HL-60 (cell line): ENCODE measurements at regions not wholly inside any gene's neighbourhood (a gene's known extent, or its start where the extent isn't known, plus 50 kb on each side); places are given as distances from the start of the nearest gene placed in this dataset.

Experiments used
- DNase-seq, 2 experiments: peaks; one replicate each; pipeline ENCODE4 v3.0.0-alpha.2; 2010 to 2020; ENCODE audit warnings: low read depth in 1 of 2, low spot score in 1 of 2
- H3K27ac ChIP-seq: fragments of 250-450 bp; sonication (Bioruptor Pico); replicated peaks from 2 replicates; pipeline ENCODE4 v1.5.1; 2020; ENCODE audit warnings: mild to moderate bottlenecking, moderate library complexity
- H3K27me3 ChIP-seq: fragments of 250-450 bp; sonication (Bioruptor Pico); 2 replicates; pipeline ENCODE4 v1.5.1; 2021; ENCODE audit warnings: mild to moderate bottlenecking, moderate library complexity; ENCODE audit not compliant: insufficient read depth, poor library complexity, severe bottlenecking
- H3K4me3 ChIP-seq: replicated peaks from 2 replicates; pipeline ENCODE4 v1.5.1; 2011; ENCODE audit warnings: mild to moderate bottlenecking, control low read depth, low read length; ENCODE audit not compliant: insufficient read depth
- GABPA ChIP-seq: IDR thresholded peaks from 2 replicates; pipeline ENCODE4 v1.6.1; 2012; ENCODE audit warnings: low read depth
- POLR2AphosphoS5 ChIP-seq: IDR thresholded peaks from 2 replicates; pipeline ENCODE4 v1.6.1; 2012; ENCODE audit warnings: low read depth
- REST ChIP-seq: IDR thresholded peaks from 2 replicates; pipeline ENCODE4 v1.6.1; 2012; ENCODE audit warnings: low read depth; ENCODE audit not compliant: insufficient replicate concordance
- SPI1 ChIP-seq: IDR thresholded peaks from 2 replicates; pipeline ENCODE4 v1.6.1; 2012; ENCODE audit warnings: low read depth, mild to moderate bottlenecking, borderline replicate concordance
- TF ChIP-seq, protein P1 (sequence below): IDR thresholded peaks from one replicate; pipeline ENCODE4 v1.5.1; 2011; ENCODE audit warnings: low read length, control low read depth, inconsistent platforms; ENCODE audit not compliant: insufficient read depth

DNA sequence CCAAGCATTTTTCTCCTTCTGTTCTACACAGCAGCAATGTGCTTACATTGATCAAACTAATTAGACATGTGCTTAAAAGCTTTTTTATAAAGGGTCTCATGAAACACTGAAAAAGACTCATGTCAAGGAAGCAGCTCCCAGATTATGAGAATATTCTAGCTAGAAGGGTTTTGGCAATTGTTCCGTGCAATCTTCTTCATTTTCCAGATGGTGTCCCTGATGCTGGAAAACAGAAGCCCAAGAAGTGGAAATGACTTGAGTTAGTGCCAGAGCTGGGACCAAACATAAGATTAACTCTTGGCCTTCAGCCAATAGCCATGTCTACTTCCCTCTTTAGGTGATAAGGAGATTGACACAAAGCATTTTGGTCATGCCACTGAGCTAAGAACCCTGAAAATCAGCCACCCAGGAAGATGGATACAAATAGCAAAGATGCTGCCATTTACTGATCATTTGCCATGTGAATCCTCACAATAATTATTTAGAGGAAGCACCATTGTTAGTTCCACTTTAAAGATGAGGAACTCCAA, 110.8 kb downstream of the MATN1 start:
- no peak for DNase-seq

DNA sequence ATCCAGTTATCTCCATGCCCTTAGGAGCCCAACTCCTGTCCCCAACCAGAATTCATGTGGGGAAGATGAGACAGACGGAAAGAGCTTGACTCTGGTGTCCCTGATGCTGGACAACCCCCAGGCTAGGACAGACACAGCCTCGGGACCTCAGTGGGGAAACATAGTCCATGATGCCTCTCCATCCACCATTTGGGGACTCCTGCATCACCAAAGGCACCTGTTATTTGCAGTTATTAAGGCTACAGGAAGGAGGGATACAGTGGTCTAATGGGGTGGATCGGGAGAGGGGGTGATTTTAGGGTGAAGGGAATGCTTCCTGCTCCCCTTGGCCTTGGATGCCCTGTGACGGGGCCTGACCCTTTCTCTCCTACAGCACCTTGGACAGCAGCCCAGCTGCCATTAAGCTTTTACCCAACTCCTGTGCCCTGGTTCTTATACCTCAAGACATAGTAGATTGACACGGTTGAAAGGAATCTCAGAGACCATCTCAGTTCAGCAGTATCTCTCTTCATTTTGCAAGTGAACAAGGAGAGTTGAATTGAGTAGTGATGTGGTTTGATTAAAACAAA, 111.6 kb downstream of the MATN1 start:
- no peak overlapping the region for H3K27ac ChIP-seq
- no peaks in the 10 kb centered on the region for H3K27me3 ChIP-seq
- peak; percentile 92 for TF ChIP-seq REST
- TF ChIP-seq, protein P1, sequence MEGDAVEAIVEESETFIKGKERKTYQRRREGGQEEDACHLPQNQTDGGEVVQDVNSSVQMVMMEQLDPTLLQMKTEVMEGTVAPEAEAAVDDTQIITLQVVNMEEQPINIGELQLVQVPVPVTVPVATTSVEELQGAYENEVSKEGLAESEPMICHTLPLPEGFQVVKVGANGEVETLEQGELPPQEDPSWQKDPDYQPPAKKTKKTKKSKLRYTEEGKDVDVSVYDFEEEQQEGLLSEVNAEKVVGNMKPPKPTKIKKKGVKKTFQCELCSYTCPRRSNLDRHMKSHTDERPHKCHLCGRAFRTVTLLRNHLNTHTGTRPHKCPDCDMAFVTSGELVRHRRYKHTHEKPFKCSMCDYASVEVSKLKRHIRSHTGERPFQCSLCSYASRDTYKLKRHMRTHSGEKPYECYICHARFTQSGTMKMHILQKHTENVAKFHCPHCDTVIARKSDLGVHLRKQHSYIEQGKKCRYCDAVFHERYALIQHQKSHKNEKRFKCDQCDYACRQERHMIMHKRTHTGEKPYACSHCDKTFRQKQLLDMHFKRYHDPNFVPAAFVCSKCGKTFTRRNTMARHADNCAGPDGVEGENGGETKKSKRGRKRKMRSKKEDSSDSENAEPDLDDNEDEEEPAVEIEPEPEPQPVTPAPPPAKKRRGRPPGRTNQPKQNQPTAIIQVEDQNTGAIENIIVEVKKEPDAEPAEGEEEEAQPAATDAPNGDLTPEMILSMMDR = no peak
- H3K4me3 ChIP-seq = no peak overlapping the region
- no peak for DNase-seq

More for the DNA sequence above, 110.8 kb downstream of the MATN1 start:
- Histone ChIP-seq H3K4me3 (no peak overlapping the region), H3K27ac (no peak overlapping the region), H3K27me3 (no peaks in the 10 kb centered on the region)
- TF ChIP-seq SPI1 (no peak), GABPA (no peak), REST (no peak), POLR2AphosphoS5 (no peak)
- TF ChIP-seq, protein P1 = no peak

DNA sequence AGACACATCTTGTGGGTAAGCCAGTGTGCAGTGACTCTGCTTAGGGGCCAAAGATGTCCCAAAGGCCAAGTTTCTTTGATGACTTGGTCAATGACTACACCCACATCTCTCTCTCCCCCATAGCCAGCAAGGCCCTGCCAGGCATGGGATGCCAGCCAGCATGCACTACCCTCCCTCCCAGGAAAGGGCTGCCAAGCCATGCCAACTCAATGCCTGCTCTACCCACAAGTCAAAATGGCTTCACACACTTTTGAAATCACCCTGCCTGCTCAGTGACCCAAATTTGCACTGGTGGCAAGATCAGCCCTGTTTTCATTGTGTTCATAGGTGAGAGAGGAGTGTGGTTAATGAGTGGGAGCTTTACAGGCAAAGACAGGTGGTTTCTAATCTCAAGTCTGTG, 112.5 kb downstream of the MATN1 start:
- H3K27ac ChIP-seq = no peak overlapping the region

DNA sequence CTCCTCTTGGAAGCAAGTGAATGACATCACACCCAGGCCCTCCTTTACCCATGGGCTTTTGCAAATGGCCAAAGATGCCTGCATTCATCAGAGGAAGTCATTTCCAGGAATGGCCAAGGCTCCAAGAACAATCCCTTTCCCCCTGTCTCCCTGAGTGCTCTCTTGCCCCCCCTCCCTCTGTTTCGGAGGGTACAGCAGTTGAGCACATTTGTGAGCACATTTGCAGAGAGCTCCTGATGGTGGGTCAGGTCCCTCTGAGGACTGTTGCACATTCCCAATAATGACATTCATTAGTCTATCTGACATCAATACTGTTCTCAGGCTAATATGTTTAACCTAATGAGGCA, 113.4 kb downstream of the MATN1 start:
- Histone ChIP-seq H3K4me3 (no peak overlapping the region), H3K27me3 (no peaks in the 10 kb centered on the region), H3K27ac (no peak overlapping the region)
- TF ChIP-seq GABPA = no peak
- no peak for TF ChIP-seq SPI1
- TF ChIP-seq POLR2AphosphoS5 = no peak
- TF ChIP-seq, protein P1 = no peak
- TF ChIP-seq REST = no peak
- DNase-seq = no peak

More for the DNA sequence above, 112.5 kb downstream of the MATN1 start:
- no peak for TF ChIP-seq POLR2AphosphoS5
- TF ChIP-seq, protein P1 = no peak
- no peak overlapping the region for H3K4me3 ChIP-seq
- no peaks in the 10 kb centered on the region for H3K27me3 ChIP-seq
- DNase-seq = no peak
